Astrocyte (in vitro differentiated cells and primary cell): ENCODE measurements at regions not wholly inside any gene's neighbourhood (a gene's known extent, or its start where the extent isn't known, plus 50 kb on each side); places are given as distances from the start of the nearest gene placed in this dataset.

Experiments used
- DNase-seq: peaks from one replicate; pipeline ENCODE4 v3.0.0-alpha.2; 2010; ENCODE audit warnings: low read depth
- FAIRE-seq: peaks from 2 replicates; lab custom pipeline; 2011; peaks lifted over from hg19 to GRCh38; lab: Jason Lieb, UNC
- H2AFZ ChIP-seq: 2 replicates; pipeline ENCODE4 v1.6.0; 2012; ENCODE audit warnings: low read depth, low read length, inconsistent platforms
- H3K27ac ChIP-seq: 2 replicates; pipeline ENCODE4 v1.5.1; 2011; ENCODE audit warnings: low read depth, low read length, inconsistent platforms
- H3K27me3 ChIP-seq: 2 replicates; pipeline ENCODE4 v1.6.0; 2011; ENCODE audit warnings: low read length, inconsistent platforms; ENCODE audit not compliant: insufficient read depth
- H3K36me3 ChIP-seq: 2 replicates; pipeline ENCODE4 v1.5.1; 2011; ENCODE audit warnings: low read length, inconsistent platforms; ENCODE audit not compliant: insufficient read depth
- H3K4me1 ChIP-seq: 2 replicates; pipeline ENCODE4 v1.5.1; 2011; ENCODE audit warnings: low read length, inconsistent platforms; ENCODE audit not compliant: insufficient read depth
- H3K4me2 ChIP-seq: 2 replicates; pipeline ENCODE4 v1.6.0; 2012; ENCODE audit warnings: low read length, inconsistent platforms
- H3K4me3 ChIP-seq: 2 replicates; pipeline ENCODE4 v1.5.1; 2011; ENCODE audit warnings: low read depth, mild to moderate bottlenecking, low read length, inconsistent platforms; ENCODE audit not compliant: insufficient read depth
- H3K79me2 ChIP-seq: 2 replicates; pipeline ENCODE4 v1.6.0; 2012; ENCODE audit warnings: mild to moderate bottlenecking, low read length, inconsistent platforms; ENCODE audit not compliant: insufficient read depth
- H3K9ac ChIP-seq: 2 replicates; pipeline ENCODE4 v1.6.0; 2012; ENCODE audit warnings: mild to moderate bottlenecking, low read length, inconsistent platforms
- H3K9me3 ChIP-seq: 2 replicates; pipeline ENCODE4 v1.5.1; 2012; ENCODE audit warnings: low read depth, mild to moderate bottlenecking, low read length, inconsistent platforms; ENCODE audit not compliant: insufficient read depth
- H4K20me1 ChIP-seq: 2 replicates; pipeline ENCODE4 v1.6.0; 2012; ENCODE audit warnings: low read length, inconsistent platforms; ENCODE audit not compliant: insufficient read depth
- H3K27ac Mint-ChIP-seq: one replicate; pipeline ENCODE4 v1.8.0; 2021; ENCODE audit warnings: mild to moderate bottlenecking, mixed read lengths; ENCODE audit not compliant: unreplicated experiment
- H3K27me3 Mint-ChIP-seq: one replicate; pipeline ENCODE4 v1.8.0; 2021; ENCODE audit warnings: low read depth, mixed read lengths; ENCODE audit not compliant: unreplicated experiment
- H3K36me3 Mint-ChIP-seq: one replicate; pipeline ENCODE4 v1.8.0; 2021; ENCODE audit warnings: low read depth, mixed read lengths; ENCODE audit not compliant: unreplicated experiment
- H3K4me1 Mint-ChIP-seq: one replicate; pipeline ENCODE4 v1.8.0; 2021; ENCODE audit warnings: low read depth, mixed read lengths; ENCODE audit not compliant: unreplicated experiment
- H3K4me3 Mint-ChIP-seq: one replicate; pipeline ENCODE4 v1.8.0; 2021; ENCODE audit warnings: mild to moderate bottlenecking, moderate library complexity, mixed read lengths; ENCODE audit not compliant: unreplicated experiment
- H3K9me3 Mint-ChIP-seq: one replicate; pipeline ENCODE4 v1.8.0; 2021; ENCODE audit warnings: mild to moderate bottlenecking, mixed read lengths; ENCODE audit not compliant: unreplicated experiment
- CTCF ChIP-seq: IDR thresholded peaks from 2 replicates; pipeline ENCODE4 v1.5.1; 2011; ENCODE audit warnings: low read depth, mild to moderate bottlenecking, inconsistent platforms, low read length, moderate library complexity; ENCODE audit not compliant: insufficient read depth
- EZH2 ChIP-seq: IDR thresholded peaks from 2 replicates; pipeline ENCODE4 v1.6.1; 2012; ENCODE audit warnings: mild to moderate bottlenecking, low read length, inconsistent platforms; ENCODE audit not compliant: insufficient read depth

GRCh38 chr22:48318575-48319320 lies 1508.9 kb downstream of the BRD1 start:
- Histone ChIP-seq H4K20me1 (no peaks in the 10 kb centered on the region), H3K4me1 (no peaks in the 10 kb centered on the region), H2AFZ (no peak overlapping the region), H3K9me3 (peaks cover under 1% of the 10 kb centered on the region), H3K4me2 (no peak overlapping the region), H3K27ac (no peak overlapping the region), H3K9ac (no peak overlapping the region), H3K36me3 (no peaks in the 10 kb centered on the region), H3K79me2 (no peaks in the 10 kb centered on the region), H3K4me3 (no peak overlapping the region), H3K27me3 (no peaks in the 10 kb centered on the region)
- TF ChIP-seq CTCF (no peak), EZH2 (no peak)
- no peaks in the 10 kb centered on the region for H3K9me3 Mint-ChIP-seq
- no peak for FAIRE-seq
- no peak overlapping the region for H3K4me3 Mint-ChIP-seq
- H3K27ac Mint-ChIP-seq, result no peak overlapping the region
- H3K36me3 Mint-ChIP-seq, result no peaks in the 10 kb centered on the region
- DNase-seq, result no peak
- peaks cover 47% of the 10 kb centered on the region for H3K27me3 Mint-ChIP-seq
- no peaks in the 10 kb centered on the region for H3K4me1 Mint-ChIP-seq

GRCh38 chr22:48318173-48318572 lies 1509.5 kb downstream of the BRD1 start:
- TF ChIP-seq EZH2, result no peak
- no peak for TF ChIP-seq CTCF
- no peaks in the 10 kb centered on the region for H4K20me1 ChIP-seq
- no peaks in the 10 kb centered on the region for H3K27me3 ChIP-seq
- H3K4me3 ChIP-seq, result no peak overlapping the region
- no peak overlapping the region for H3K4me3 Mint-ChIP-seq
- no peak overlapping the region for H3K4me2 ChIP-seq
- no peaks in the 10 kb centered on the region for H3K9me3 ChIP-seq
- no peaks in the 10 kb centered on the region for H3K79me2 ChIP-seq
- no peak overlapping the region for H3K9ac ChIP-seq
- DNase-seq (no peak), FAIRE-seq (no peak)
- H3K9me3 Mint-ChIP-seq, result no peaks in the 10 kb centered on the region
- H3K27me3 Mint-ChIP-seq, result peaks cover 47% of the 10 kb centered on the region
- H3K27ac Mint-ChIP-seq, result no peak overlapping the region
- H3K36me3 Mint-ChIP-seq, result no peaks in the 10 kb centered on the region
- H2AFZ ChIP-seq, result no peak overlapping the region
- H3K4me1 Mint-ChIP-seq, result no peaks in the 10 kb centered on the region
- no peaks in the 10 kb centered on the region for H3K36me3 ChIP-seq
- H3K27ac ChIP-seq, result no peak overlapping the region
- H3K4me1 ChIP-seq, result no peaks in the 10 kb centered on the region
